ENCODE measurements at regions not wholly inside any gene's neighbourhood (a gene's known extent, or its start where the extent isn't known, plus 50 kb on each side); places are given as distances from the start of the nearest gene placed in this dataset.

DNA sequence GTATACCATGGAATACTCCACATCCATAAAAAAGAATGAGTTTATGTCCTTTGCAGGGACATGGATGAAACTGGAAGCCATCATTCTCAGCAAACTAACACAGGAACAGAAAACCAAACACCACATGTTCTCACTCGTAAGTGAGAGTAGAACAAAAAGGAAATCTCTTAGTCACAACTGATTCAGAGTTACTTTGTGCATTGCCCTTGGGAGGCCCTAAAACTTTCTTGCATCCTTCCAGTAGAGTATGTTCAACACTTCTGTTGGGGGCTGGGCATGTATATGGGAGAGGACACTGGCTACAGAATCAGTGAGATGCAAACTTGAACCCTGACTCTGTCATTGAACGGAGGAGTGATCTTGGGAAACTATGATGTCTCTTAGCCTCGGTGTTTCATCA lies 147.4 kb upstream of the IRX5 start:
- TF ChIP-seq, protein P1, sequence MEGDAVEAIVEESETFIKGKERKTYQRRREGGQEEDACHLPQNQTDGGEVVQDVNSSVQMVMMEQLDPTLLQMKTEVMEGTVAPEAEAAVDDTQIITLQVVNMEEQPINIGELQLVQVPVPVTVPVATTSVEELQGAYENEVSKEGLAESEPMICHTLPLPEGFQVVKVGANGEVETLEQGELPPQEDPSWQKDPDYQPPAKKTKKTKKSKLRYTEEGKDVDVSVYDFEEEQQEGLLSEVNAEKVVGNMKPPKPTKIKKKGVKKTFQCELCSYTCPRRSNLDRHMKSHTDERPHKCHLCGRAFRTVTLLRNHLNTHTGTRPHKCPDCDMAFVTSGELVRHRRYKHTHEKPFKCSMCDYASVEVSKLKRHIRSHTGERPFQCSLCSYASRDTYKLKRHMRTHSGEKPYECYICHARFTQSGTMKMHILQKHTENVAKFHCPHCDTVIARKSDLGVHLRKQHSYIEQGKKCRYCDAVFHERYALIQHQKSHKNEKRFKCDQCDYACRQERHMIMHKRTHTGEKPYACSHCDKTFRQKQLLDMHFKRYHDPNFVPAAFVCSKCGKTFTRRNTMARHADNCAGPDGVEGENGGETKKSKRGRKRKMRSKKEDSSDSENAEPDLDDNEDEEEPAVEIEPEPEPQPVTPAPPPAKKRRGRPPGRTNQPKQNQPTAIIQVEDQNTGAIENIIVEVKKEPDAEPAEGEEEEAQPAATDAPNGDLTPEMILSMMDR (IDR thresholded peaks at IDR 0.05): no peak
- TF ChIP-seq ZFX (IDR thresholded peaks at IDR 0.05; ENCODE audit: borderline replicate concordance): no peak
